GM12878 (cell line): ENCODE measurements at regions not wholly inside any gene's neighbourhood (a gene's known extent, or its start where the extent isn't known, plus 50 kb on each side); places are given as distances from the start of the nearest gene placed in this dataset.

Source experiments
- ATAC-seq: fragments of 200-7000 bp; cut with Tn5 transposase; 3 replicates; pipeline ENCODE4 v1.9.1; 2020; ENCODE audit warnings: mild to moderate bottlenecking, moderate library complexity
- BruUV-seq: library from RNA; stranded (reverse); fragments of 400-500 nt; replicated peaks from 2 replicates; lab custom pipeline; 2021; lab: Mats Ljungman, UMichigan
- CTCF ChIA-PET: fragments of 300-600 bp; sonication (Branson Sonifier 250); formaldehyde crosslinking; extraction: SDS; loops from one replicate; lab custom pipeline; 2021; ENCODE audit warnings: inconsistent platforms; lab: Yijun Ruan, JAX
- POLR2A ChIA-PET: fragments of 350-600 bp; formaldehyde crosslinking; extraction: SDS; loops from one replicate; lab custom pipeline; 2021; ENCODE audit warnings: inconsistent platforms; lab: Charles Lee
- RAD21 ChIA-PET: fragments of 300-600 bp; sonication (Branson Sonifier 250); formaldehyde crosslinking; loops from one replicate; lab custom pipeline; 2023; ENCODE audit warnings: antibody characterized with exemption; ENCODE audit not compliant: unreplicated experiment; lab: Charles Lee
- SMC1A ChIA-PET: fragments of 300-600 bp; sonication (Branson Sonifier 250); formaldehyde crosslinking; loops from one replicate; lab custom pipeline; 2023; ENCODE audit not compliant: unreplicated experiment, uncharacterized antibody; lab: Charles Lee
- DNase-seq: peaks from one replicate; pipeline ENCODE4 v3.0.0-alpha.2; 2011; ENCODE audit warnings: low read depth, low spot score
- FAIRE-seq: peaks from 3 replicates; lab custom pipeline; 2011; peaks lifted over from hg19 to GRCh38; lab: Jason Lieb, UNC
- H2AFZ ChIP-seq: 2 replicates; pipeline ENCODE4 v1.6.0; 2011; ENCODE audit warnings: low read depth, low read length, control low read depth; ENCODE audit not compliant: control insufficient read depth
- H3K27ac ChIP-seq: 2 replicates; pipeline ENCODE4 v1.5.1; 2011; ENCODE audit warnings: control low read depth; ENCODE audit not compliant: control insufficient read depth, insufficient read depth
- H3K27me3 ChIP-seq, 2 experiments: replicated peaks in 1 of 2; 2 replicates each; pipeline versions ENCODE4 v1.6.0 to v1.6.1; 2011; ENCODE audit warnings: low read length in 1 of 2; ENCODE audit not compliant: control insufficient read depth in 2 of 2, insufficient read depth in 2 of 2
- H3K36me3 ChIP-seq, 2 experiments: 2 replicates each; pipeline ENCODE4 v1.5.1; 2011; ENCODE audit warnings: low read length in 1 of 2; ENCODE audit not compliant: control insufficient read depth in 2 of 2, insufficient read depth in 2 of 2
- H3K4me1 ChIP-seq: 2 replicates; pipeline ENCODE4 v1.6.1; 2011; ENCODE audit warnings: mild to moderate bottlenecking, low read length, moderate library complexity, mixed read lengths; ENCODE audit not compliant: control insufficient read depth, insufficient read depth
- H3K4me2 ChIP-seq: 2 replicates; pipeline ENCODE4 v1.6.0; 2011; ENCODE audit warnings: control low read depth; ENCODE audit not compliant: control insufficient read depth, insufficient read depth
- H3K4me3 ChIP-seq: fragments of 200-600 bp; sonication (generic); 2 replicates; pipeline ENCODE4 v1.5.1; 2016
- H3K79me2 ChIP-seq: 2 replicates; pipeline ENCODE4 v1.6.0; 2011; ENCODE audit warnings: low read length; ENCODE audit not compliant: control insufficient read depth, insufficient read depth
- H3K9ac ChIP-seq: 2 replicates; pipeline ENCODE4 v1.8.0; 2011; ENCODE audit warnings: low read length, control low read depth, mixed read lengths; ENCODE audit not compliant: control insufficient read depth, insufficient read depth
- H3K9me3 ChIP-seq: replicated peaks from 3 replicates; pipeline ENCODE4 v1.5.1; 2011; ENCODE audit warnings: mild to moderate bottlenecking, low read length; ENCODE audit not compliant: control insufficient read depth, insufficient read depth
- H4K20me1 ChIP-seq: 2 replicates; pipeline ENCODE4 v1.6.0; 2011; ENCODE audit not compliant: control insufficient read depth, insufficient read depth
- HDAC2 ChIP-seq: fragments of 200-600 bp; sonication (generic); IDR thresholded peaks from 2 replicates; pipeline ENCODE4 v1.6.1; 2017
- NR2C2 ChIP-seq: IDR thresholded peaks from 2 replicates; pipeline ENCODE4 v1.6.1; 2011; ENCODE audit warnings: borderline replicate concordance, low read depth; ENCODE audit not compliant: control insufficient read depth, insufficient read length
- RAD51 ChIP-seq: fragments of 450-650 bp; IDR thresholded peaks from 2 replicates; pipeline ENCODE4 v1.6.1; 2016; ENCODE audit warnings: moderate library complexity, mild to moderate bottlenecking, inconsistent platforms
- SMAD5 ChIP-seq: IDR thresholded peaks from 2 replicates; pipeline ENCODE4 v1.6.1; 2016; ENCODE audit warnings: antibody characterized with exemption, low read depth
- ZZZ3 ChIP-seq: IDR thresholded peaks from 2 replicates; pipeline ENCODE4 v1.6.1; 2011; ENCODE audit warnings: low read depth; ENCODE audit not compliant: control insufficient read depth, insufficient read length
- in situ Hi-C: fragments of 300-500 bp; cut with MboI; formaldehyde crosslinking; loops from 9 replicates; pipeline ENCODE4 v1.14.3; 2018; ENCODE audit warnings: mixed read lengths
- intact Hi-C: fragments of 100-400 bp; cut with micrococcal nuclease; formaldehyde crosslinking; loops from one replicate; pipeline ENCODE4 v1.14.2; 2022; ENCODE audit not compliant: unreplicated experiment
- TF ChIP-seq, protein P1 (sequence below): fragments of 450-650 bp; formaldehyde crosslinking; IDR thresholded peaks from 2 replicates; pipeline ENCODE4 v1.5.0; 2022; ENCODE audit warnings: mild to moderate bottlenecking, missing genetic modification characterization

DNA sequence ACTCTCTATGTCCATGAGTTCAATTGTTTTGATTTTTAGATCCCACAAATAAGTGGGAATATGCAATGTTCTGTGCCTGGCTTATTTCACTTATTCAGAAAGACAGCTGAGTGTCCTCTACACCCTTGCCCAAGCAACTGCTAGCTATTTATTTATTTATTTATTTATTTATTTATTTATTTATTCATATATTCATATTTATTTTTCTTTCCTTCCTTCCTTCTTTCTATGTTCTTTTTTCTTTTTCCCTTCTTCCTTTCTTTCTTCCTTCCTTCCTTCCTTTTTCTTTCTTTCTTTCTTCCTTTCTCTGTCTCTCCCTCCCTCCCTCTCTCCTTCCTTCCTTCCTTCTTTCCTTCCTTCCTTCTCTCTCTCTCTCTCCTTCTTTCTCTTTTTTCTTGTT, 563.4 kb downstream of the BCL11B start:
- POLR2A ChIA-PET: no interaction called here
- no TSS peak for BruUV-seq
- RAD21 ChIA-PET: no interaction called here
- no peaks in the 10 kb centered on the region for H3K27me3 ChIP-seq
- H3K79me2 ChIP-seq: no peaks in the 10 kb centered on the region
- CTCF ChIA-PET: interaction anchor here (1.3 kb wide), 1 partner anchor 14 kb away, joined by 3 read pairs; no protein-coding TSS in a partner anchor
- no peak overlapping the region for H2AFZ ChIP-seq
- intact Hi-C loops: no loop called here
- TF ChIP-seq, protein P1, sequence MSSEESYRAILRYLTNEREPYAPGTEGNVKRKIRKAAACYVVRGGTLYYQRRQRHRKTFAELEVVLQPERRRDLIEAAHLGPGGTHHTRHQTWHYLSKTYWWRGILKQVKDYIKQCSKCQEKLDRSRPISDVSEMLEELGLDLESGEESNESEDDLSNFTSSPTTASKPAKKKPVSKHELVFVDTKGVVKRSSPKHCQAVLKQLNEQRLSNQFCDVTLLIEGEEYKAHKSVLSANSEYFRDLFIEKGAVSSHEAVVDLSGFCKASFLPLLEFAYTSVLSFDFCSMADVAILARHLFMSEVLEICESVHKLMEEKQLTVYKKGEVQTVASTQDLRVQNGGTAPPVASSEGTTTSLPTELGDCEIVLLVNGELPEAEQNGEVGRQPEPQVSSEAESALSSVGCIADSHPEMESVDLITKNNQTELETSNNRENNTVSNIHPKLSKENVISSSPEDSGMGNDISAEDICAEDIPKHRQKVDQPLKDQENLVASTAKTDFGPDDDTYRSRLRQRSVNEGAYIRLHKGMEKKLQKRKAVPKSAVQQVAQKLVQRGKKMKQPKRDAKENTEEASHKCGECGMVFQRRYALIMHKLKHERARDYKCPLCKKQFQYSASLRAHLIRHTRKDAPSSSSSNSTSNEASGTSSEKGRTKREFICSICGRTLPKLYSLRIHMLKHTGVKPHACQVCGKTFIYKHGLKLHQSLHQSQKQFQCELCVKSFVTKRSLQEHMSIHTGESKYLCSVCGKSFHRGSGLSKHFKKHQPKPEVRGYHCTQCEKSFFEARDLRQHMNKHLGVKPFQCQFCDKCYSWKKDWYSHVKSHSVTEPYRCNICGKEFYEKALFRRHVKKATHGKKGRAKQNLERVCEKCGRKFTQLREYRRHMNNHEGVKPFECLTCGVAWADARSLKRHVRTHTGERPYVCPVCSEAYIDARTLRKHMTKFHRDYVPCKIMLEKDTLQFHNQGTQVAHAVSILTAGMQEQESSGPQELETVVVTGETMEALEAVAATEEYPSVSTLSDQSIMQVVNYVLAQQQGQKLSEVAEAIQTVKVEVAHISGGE (CRISPR knock-in tag): no peak
- TF ChIP-seq HDAC2 (no peak), SMAD5 (no peak), RAD51 (no peak), NR2C2 (no peak), ZZZ3 (no peak)
- TF ChIP-seq, all 136 proteins: peak for 0
- ATAC-seq (no peak), FAIRE-seq (no peak), DNase-seq (no peak)
- Histone ChIP-seq H3K4me3 (no peak overlapping the region), H3K9ac (no peak overlapping the region), H4K20me1 (no peaks in the 10 kb centered on the region), H3K27ac (no peak overlapping the region), H3K9me3 (no peaks in the 10 kb centered on the region; the same call in 2 of the 3 replicates), H3K4me1 (no peaks in the 10 kb centered on the region), H3K4me2 (no peak overlapping the region), H3K36me3 (no peaks in the 10 kb centered on the region)
- SMC1A ChIA-PET: interaction anchor here (1.1 kb wide), 1 partner anchor 117 kb away, joined by 3 read pairs; no protein-coding TSS in a partner anchor
- in situ Hi-C loops: no loop called here
